MM.1S (cell line): ENCODE measurements at regions not wholly inside any gene's neighbourhood (a gene's known extent, or its start where the extent isn't known, plus 50 kb on each side); places are given as distances from the start of the nearest gene placed in this dataset.

Experiments used
- DNase-seq: peaks from one replicate; pipeline ENCODE4 v3.0.0-alpha.2; 2015
- H2AFZ ChIP-seq: fragments of 300-600 bp; sonication (generic); 2 replicates; pipeline ENCODE4 v1.6.0; 2016; ENCODE audit warnings: antibody characterized with exemption, low read length
- H3F3A ChIP-seq: fragments of 300-600 bp; sonication (generic); 2 replicates; pipeline ENCODE4 v1.6.1; 2016; ENCODE audit warnings: mild to moderate bottlenecking, antibody characterized with exemption, low read length, moderate library complexity, mixed read lengths; ENCODE audit not compliant: insufficient read depth
- H3K27ac ChIP-seq: fragments of 300-600 bp; sonication (generic); 2 replicates; pipeline ENCODE4 v1.5.1; 2016; ENCODE audit warnings: mild to moderate bottlenecking, low read length
- H3K27me3 ChIP-seq: fragments of 300-600 bp; sonication (generic); replicated peaks from 2 replicates; pipeline ENCODE4 v1.6.0; 2016; ENCODE audit warnings: low read length; ENCODE audit not compliant: insufficient read depth
- H3K36me3 ChIP-seq: fragments of 300-600 bp; sonication (generic); replicated peaks from 2 replicates; pipeline ENCODE4 v1.6.1; 2016; ENCODE audit warnings: mild to moderate bottlenecking, low read length, mixed read lengths; ENCODE audit not compliant: insufficient read depth
- H3K4me1 ChIP-seq: fragments of 300-600 bp; sonication (generic); 2 replicates; pipeline ENCODE4 v1.6.1; 2016; ENCODE audit warnings: low read length, mixed read lengths
- H3K4me2 ChIP-seq: fragments of 300-600 bp; sonication (generic); 2 replicates; pipeline ENCODE4 v1.6.0; 2016; ENCODE audit warnings: low read depth, low read length
- H3K4me3 ChIP-seq: fragments of 300-600 bp; sonication (generic); 2 replicates; pipeline ENCODE4 v1.5.1; 2016; ENCODE audit warnings: low read length, mixed read lengths
- H3K79me2 ChIP-seq: fragments of 300-600 bp; sonication (generic); 2 replicates; pipeline ENCODE4 v1.6.1; 2016; ENCODE audit warnings: mixed run types, low read length, mixed read lengths
- H3K9ac ChIP-seq: fragments of 300-600 bp; sonication (generic); 2 replicates; pipeline ENCODE4 v1.6.1; 2016; ENCODE audit warnings: low read length, mixed read lengths
- H3K9me2 ChIP-seq: fragments of 300-600 bp; sonication (generic); replicated peaks from 2 replicates; pipeline ENCODE4 v1.6.1; 2016; ENCODE audit warnings: mild to moderate bottlenecking, low read length, mixed read lengths; ENCODE audit not compliant: insufficient read depth
- H3K9me3 ChIP-seq: fragments of 300-600 bp; sonication (generic); replicated peaks from 2 replicates; pipeline ENCODE4 v1.6.1; 2016; ENCODE audit warnings: mild to moderate bottlenecking, low read length, mixed read lengths; ENCODE audit not compliant: insufficient read depth
- H4K20me1 ChIP-seq: fragments of 300-600 bp; sonication (generic); 2 replicates; pipeline ENCODE4 v1.6.1; 2016; ENCODE audit warnings: mild to moderate bottlenecking, low read length, moderate library complexity, mixed read lengths; ENCODE audit not compliant: insufficient read depth
- CTCF ChIP-seq: fragments of 300-600 bp; sonication (generic); IDR thresholded peaks from 2 replicates; pipeline ENCODE4 v1.5.1; 2016; ENCODE audit warnings: antibody characterized with exemption, low read length, mixed read lengths
- EZH2 ChIP-seq: fragments of 300-600 bp; sonication (generic); optimal IDR thresholded peaks from 2 replicates; pipeline ENCODE3; 2017; ENCODE audit warnings: low read depth, mild to moderate bottlenecking, antibody characterized with exemption, low read length, mixed read lengths
- EZH2phosphoT487 ChIP-seq: fragments of 300-600 bp; sonication (generic); IDR thresholded peaks from 2 replicates; pipeline ENCODE4 v1.6.1; 2018; ENCODE audit warnings: antibody characterized with exemption, low read length

GRCh38 chr20:48178633-48179032 is 393.4 kb upstream of the SULF2 start:
- H4K20me1 ChIP-seq: no peaks in the 10 kb centered on the region
- H3K4me1 ChIP-seq: no peaks in the 10 kb centered on the region
- no peaks in the 10 kb centered on the region for H3F3A ChIP-seq
- H3K4me2 ChIP-seq: no peak overlapping the region
- no peaks in the 10 kb centered on the region for H3K9me2 ChIP-seq
- DNase-seq: no peak
- H3K4me3 ChIP-seq: no peak overlapping the region
- no peaks in the 10 kb centered on the region for H3K79me2 ChIP-seq
- TF ChIP-seq EZH2phosphoT487: no peak
- TF ChIP-seq CTCF: no peak
- no peak for TF ChIP-seq EZH2
- H3K36me3 ChIP-seq: no peaks in the 10 kb centered on the region
- H2AFZ ChIP-seq: no peak overlapping the region
- no peaks in the 10 kb centered on the region for H3K27me3 ChIP-seq
- H3K27ac ChIP-seq: no peak overlapping the region
- H3K9ac ChIP-seq: no peak overlapping the region
- H3K9me3 ChIP-seq: no peaks in the 10 kb centered on the region

- Histone ChIP-seq H3K9me2 (no peaks in the 10 kb centered on the region), H3K79me2 (no peaks in the 10 kb centered on the region), H3K9ac (no peak overlapping the region), H3K9me3 (no peaks in the 10 kb centered on the region), H3F3A (no peaks in the 10 kb centered on the region), H3K4me2 (no peak overlapping the region), H3K27me3 (no peaks in the 10 kb centered on the region), H2AFZ (no peak overlapping the region), H3K4me1 (no peaks in the 10 kb centered on the region), H3K27ac (no peak overlapping the region), H3K36me3 (no peaks in the 10 kb centered on the region), H3K4me3 (no peak overlapping the region), H4K20me1 (no peaks in the 10 kb centered on the region)
- no peak for DNase-seq
- TF ChIP-seq EZH2: no peak
- no peak for TF ChIP-seq CTCF
Measured at GRCh38 chr20:48177058-48177457, 391.8 kb upstream of the SULF2 start.

- DNase-seq: no peak
- no peaks in the 10 kb centered on the region for H3F3A ChIP-seq
- H3K79me2 ChIP-seq: no peaks in the 10 kb centered on the region
- no peaks in the 10 kb centered on the region for H3K36me3 ChIP-seq
- no peak overlapping the region for H3K9ac ChIP-seq
- no peak overlapping the region for H2AFZ ChIP-seq
- no peaks in the 10 kb centered on the region for H3K9me3 ChIP-seq
- TF ChIP-seq EZH2phosphoT487 (no peak), CTCF (no peak), EZH2 (no peak)
- H3K27ac ChIP-seq: no peak overlapping the region
- H3K27me3 ChIP-seq: no peaks in the 10 kb centered on the region
- H3K9me2 ChIP-seq: no peaks in the 10 kb centered on the region
- H3K4me2 ChIP-seq: no peak overlapping the region
- H3K4me3 ChIP-seq: no peak overlapping the region
- H4K20me1 ChIP-seq: no peaks in the 10 kb centered on the region
- no peaks in the 10 kb centered on the region for H3K4me1 ChIP-seq
Measured at GRCh38 chr20:48176139-48176538, 390.9 kb upstream of the SULF2 start.

GRCh38 chr20:48175261-48175660 is 390.0 kb upstream of the SULF2 start:
- H3F3A ChIP-seq: no peaks in the 10 kb centered on the region
- DNase-seq: no peak
- H4K20me1 ChIP-seq: no peaks in the 10 kb centered on the region
- no peaks in the 10 kb centered on the region for H3K9me3 ChIP-seq
- no peak overlapping the region for H3K9ac ChIP-seq
- TF ChIP-seq CTCF (no peak), EZH2 (no peak), EZH2phosphoT487 (no peak)
- H3K79me2 ChIP-seq: no peaks in the 10 kb centered on the region
- no peaks in the 10 kb centered on the region for H3K27me3 ChIP-seq
- no peak overlapping the region for H3K4me3 ChIP-seq
- H3K27ac ChIP-seq: no peak overlapping the region
- no peaks in the 10 kb centered on the region for H3K36me3 ChIP-seq
- H3K9me2 ChIP-seq: no peaks in the 10 kb centered on the region
- H3K4me2 ChIP-seq: no peak overlapping the region
- no peaks in the 10 kb centered on the region for H3K4me1 ChIP-seq
- H2AFZ ChIP-seq: no peak overlapping the region
